ENCODE measurements at regions not wholly inside any gene's neighbourhood (a gene's known extent, or its start where the extent isn't known, plus 50 kb on each side); places are given as distances from the start of the nearest gene placed in this dataset.

GRCh38 chr1:59124166-59124565, 172.7 kb upstream of the FGGY start:
- DNase-seq = no peak

GRCh38 chr1:59125154-59125553, 171.7 kb upstream of the FGGY start:
- no peak for DNase-seq

DNA sequence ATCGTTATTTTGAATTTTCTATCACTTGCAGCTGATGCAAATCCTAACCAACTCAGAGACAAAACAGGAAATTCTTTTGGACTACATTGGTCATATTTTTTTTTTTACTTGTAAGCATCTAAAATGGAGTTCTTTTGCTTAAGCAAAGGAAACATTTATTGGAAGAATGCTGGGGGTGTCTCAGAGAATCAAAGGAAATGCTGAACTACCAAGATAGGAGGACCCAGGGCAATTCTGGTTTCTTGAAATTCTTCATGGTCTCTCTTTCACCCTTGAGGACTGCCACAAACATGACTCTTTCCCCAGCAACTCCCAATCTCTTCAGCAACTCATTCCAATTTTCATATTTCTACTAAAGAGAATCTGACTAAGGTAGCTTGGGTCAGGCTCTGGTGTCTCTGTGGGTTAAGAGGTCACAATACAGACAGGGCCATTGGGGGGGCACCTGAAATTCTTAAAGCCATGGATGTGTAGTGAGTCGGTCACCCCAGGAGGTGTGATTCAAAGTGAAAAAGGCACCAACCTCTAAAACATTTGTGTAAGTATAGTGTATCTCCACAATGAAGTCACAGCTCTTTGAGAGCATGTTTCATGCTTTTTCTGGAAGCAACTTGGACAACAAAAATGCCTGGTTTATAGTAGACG, 171.1 kb upstream of the FGGY start:
- no peak for DNase-seq

GRCh38 chr1:59126366-59126765, 170.5 kb upstream of the FGGY start:
- DNase-seq = no peak

DNA sequence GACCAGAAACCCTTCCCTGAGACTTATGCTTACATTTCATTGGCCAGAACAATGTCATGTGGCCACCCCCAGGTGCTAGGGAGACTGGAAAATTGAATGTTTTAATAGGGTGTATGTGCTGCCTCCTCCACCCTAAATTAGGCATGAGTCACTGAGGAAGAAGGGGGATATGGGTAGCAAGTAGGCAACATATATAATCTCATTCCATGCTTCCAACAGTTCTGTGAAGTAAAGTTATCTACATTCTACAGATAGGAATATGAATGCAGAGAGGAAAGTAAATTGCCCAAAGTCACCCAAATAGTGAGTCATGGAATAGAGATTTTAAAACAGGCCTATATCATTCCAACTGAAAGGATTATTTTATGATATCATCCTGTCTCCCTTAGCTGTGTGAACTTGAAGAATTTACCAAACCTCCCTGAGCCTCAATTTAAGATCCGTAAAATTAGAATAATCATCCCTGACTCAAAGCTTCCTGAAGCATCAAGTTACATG, 168.6 kb upstream of the FGGY start:
- no peak for DNase-seq

DNA sequence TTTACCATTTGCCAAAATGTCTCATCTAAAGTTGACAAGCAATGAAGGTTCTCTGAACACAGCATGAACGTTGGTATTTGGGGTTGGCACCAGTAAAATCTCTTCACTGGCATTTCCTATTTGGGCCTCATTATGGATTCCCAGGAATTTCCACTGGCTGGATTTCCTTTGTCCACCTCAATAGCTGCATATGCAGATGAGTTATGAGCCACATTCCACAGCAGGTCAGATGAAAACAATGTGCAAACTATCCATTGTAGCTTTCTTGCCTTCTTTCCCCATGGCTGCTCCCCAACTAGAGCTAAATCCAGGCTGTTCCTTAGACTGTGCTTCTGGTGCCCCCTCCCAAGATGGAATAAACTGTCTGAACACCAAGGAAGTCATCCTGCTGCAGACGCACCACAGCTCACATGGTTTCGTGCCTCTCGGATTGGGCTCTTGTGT, 168.1 kb upstream of the FGGY start:
- DNase-seq = no peak

DNA sequence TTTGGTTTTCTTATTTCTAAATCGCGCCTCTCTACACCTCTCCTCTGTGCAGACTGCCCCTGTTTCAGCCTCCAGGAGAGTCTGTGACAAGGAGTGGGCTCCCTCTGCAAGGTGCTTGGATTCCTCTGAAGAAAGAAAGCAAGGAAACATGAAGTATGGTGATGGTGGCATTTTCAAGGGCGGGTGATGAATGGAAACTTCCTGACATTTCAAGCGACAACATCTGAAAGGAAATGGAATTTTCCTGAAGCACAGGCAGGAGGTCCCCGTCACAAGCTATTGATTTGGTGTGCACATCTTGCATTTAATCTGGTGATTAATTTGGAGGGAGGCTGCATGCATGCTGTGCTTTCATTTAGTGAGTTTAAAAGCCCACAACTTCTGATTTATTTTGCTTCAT, 164.6 kb upstream of the FGGY start:
- no peak for DNase-seq

- no peak for DNase-seq
Observed at GRCh38 chr1:59133997-59134396, 162.9 kb upstream of the FGGY start.

- DNase-seq = no peak
Observed at GRCh38 chr1:59135761-59136255, 161.1 kb upstream of the FGGY start.

GRCh38 chr1:59136541-59137275, 160.2 kb upstream of the FGGY start:
- no peak for DNase-seq

DNA sequence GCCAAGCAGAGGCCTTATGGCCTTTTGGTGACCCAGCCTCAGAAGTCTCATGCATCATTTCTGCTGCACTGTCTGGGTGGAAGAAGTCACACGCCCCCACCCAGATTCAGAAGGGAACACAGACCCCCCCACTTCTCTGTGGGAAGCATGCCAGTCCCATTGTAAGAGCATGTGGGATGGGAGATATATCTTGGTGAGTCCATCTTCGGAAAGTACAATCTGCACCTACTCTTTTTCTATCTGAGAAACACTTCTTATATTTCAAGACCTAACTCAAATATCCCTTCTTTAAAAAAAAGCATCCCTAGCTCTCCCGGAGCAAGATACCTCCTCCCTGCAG, 159.6 kb upstream of the FGGY start:
- no peak for DNase-seq

GRCh38 chr1:59137968-59138367, 158.9 kb upstream of the FGGY start:
- no peak for DNase-seq

- no peak for DNase-seq
Observed at GRCh38 chr1:59138402-59138801, 158.5 kb upstream of the FGGY start.

- DNase-seq = no peak
Observed at GRCh38 chr1:59139396-59139795, 157.5 kb upstream of the FGGY start.

DNA sequence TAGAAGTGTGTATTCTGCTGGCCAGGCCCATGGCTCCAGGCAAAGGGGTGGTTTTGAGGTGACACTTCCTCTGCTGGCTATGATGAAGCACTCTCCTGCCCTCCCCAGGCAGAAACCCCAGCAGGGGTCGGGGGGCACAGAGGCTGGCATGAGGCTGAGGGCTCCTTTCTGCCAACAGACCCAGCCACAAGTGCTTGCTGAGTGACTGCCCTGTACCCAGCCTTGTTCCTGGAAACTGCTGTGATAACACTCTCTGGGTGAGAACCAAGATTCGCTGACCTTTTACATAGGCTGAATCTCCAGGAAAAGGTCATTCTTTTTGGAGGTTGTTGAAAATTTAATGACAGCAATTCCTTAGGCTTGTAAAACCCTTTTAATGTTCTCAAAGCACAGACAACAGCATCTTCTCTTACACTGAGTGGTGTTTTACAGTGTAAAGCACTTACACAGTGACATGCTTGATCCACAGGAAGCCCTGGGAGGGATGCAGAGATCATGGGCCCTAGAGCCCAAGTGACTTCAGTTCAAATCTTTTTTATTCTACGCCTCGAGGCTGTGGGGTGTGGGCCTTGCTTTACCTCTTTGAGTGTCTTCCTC, 155.5 kb upstream of the FGGY start:
- no peak for DNase-seq

- DNase-seq = no peak
Observed at GRCh38 chr1:59142311-59143132, 154.4 kb upstream of the FGGY start.

DNA sequence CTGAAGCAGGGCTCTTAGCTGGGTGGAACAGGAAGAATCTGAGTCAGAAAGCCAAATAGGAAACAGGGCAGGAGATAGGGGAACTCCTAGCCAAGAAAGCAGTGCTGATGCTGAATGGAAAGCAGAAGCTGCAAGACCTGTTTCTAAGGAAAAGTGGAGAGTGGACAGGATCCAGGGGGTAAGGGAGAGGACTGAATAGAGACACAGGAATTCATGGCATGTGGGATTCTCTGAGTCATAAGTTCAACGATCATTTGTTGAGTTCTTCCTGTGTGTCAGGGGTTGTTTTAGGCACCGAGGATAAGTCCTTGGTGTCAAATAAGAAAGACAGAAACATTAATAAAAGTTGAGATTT, 153.8 kb upstream of the FGGY start:
- no peak for DNase-seq

DNA sequence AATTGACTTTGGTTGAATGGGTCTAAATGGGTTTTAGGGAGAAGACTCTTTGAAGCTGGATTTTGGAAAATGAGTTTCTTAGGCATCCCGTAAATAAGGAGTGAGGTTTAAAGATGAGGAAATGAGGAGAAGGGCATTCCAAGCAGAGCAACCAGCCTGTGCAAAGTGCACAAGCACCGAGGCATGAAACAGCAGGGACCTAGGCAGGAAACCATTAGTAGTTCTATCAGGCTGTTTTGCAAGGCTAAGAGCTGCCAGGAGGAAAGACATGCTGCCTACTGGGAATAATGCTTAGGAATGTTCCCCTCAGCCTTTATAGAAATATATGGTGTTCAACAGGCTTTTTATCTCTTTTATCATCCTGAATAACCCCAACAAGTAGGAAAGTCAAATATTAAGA, 153.1 kb upstream of the FGGY start:
- no peak for DNase-seq

DNA sequence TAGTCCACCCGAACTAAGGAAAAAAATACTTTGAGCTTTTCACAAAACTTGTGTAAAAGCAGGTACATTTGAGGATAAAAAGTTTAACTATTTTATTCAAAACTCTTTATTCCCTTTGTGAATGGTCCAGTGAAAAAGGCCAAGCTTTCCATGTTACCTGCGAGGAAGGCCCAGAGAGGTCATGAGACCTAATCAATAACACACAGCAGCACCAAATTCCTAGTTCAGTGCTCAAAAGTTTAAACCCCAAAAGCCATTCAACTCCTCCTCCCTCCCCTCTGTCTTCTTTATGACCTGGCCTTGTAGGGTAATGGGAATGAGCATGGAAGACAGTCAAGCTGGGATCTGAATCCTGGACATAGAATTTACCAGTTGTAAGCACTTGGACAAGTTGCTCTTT, 151.9 kb upstream of the FGGY start:
- DNase-seq = no peak

DNA sequence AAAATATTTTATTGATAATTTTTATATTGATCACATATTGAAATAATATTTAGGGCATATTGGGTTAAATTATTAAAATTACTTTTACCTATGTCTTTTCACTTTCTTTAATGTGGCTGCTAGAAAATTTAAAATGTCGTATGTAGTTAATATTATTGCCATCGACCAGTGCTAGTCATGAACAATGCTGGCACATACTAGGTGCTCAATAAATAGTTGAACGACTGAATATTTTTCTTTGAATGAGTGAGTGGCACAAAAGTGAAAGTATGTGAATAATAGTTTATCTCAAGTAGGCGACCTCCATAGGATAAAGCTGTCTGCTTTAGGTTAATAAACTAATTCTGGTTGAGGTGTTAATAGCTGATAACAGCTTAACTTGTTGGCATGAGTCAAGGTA, 150.8 kb upstream of the FGGY start:
- no peak for DNase-seq

DNA sequence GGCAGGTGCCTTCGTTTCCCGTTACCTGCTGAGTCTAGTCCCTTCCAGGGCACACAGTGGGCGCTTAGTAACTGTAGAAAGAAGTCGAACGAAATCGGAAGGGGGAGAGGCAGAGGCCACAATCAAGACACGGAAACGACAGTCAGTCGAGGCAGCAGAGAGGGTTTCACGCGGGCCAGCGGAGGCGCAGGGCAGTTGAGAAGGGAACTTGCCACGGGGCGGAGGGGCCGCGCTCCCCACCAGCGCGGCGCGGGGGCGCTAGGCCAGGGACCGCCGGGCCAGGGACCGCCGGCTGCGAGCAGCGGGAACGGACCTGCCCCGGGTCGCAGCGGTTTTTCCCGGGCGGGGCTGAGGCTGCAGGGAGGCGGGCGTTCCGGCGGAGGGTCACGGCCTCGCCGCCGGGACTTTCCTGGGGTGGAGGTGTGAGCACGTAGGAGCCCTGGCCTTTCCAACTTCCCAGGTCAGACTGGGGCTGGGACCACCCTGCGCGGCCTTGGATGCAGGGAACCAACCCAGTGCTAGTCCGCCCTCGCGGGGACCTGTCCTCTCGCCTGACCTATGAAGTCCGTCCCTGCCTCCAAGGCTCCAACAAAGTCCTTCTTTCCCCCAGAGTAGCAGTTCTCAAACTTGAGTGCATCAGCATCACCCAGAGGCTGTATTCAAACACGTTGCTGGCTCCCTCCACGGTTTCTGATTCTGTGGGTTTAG, 150.1 kb upstream of the FGGY start:
- no peak for DNase-seq

- no peak for DNase-seq
Observed at GRCh38 chr1:59149435-59149834, 147.5 kb upstream of the FGGY start.
